ENCODE measurements at regions not wholly inside any gene's neighbourhood (a gene's known extent, or its start where the extent isn't known, plus 50 kb on each side); places are given as distances from the start of the nearest gene placed in this dataset.
"Not testable (repeated sequence)": the region's sequence is repeated elsewhere in the genome, so short reads cannot be mapped to it uniquely, and the experiment has no call there.

- in situ Hi-C loops (cut with HindIII; ENCODE audit: low pct_unique_long_range_greater_than_20kb, low sequenced_read_pairs) = no loop called here
- no peak for DNase-seq (ENCODE audit: low read depth, low spot score)
Measured at GRCh38 chr1:65630855-65631254, 161.8 kb upstream of the PDE4B start.

DNA sequence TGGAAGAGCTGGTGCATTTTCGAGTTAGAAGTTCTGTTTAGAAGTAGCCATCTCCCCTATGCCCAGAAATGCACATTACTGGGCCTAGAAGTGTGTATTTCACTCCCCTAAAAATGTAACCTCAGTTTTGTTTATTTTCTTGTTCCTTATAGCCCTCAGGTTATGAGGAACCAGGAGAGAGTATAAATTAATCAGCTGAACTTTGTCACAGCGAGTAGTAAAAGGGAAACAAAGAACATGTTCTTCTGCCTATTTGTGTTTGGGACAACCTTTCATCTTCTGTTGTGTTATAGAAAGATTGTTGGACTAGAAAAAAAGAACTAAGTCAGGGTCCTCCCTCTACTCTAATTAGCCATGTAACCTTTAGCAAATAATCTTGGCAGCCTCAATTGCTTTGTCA, 160.5 kb upstream of the PDE4B start:
- DNase-seq (ENCODE audit: low read depth, low spot score) = no peak
- in situ Hi-C loops (cut with HindIII; ENCODE audit: low pct_unique_long_range_greater_than_20kb, low sequenced_read_pairs) = no loop called here

GRCh38 chr1:65640046-65640445, 152.6 kb upstream of the PDE4B start:
- no peak for DNase-seq (ENCODE audit: low read depth, low spot score)
- in situ Hi-C loops (cut with HindIII; ENCODE audit: low pct_unique_long_range_greater_than_20kb, low sequenced_read_pairs) = no loop called here

GRCh38 chr1:65649185-65649584, 143.5 kb upstream of the PDE4B start:
- in situ Hi-C loops (cut with HindIII; ENCODE audit: low pct_unique_long_range_greater_than_20kb, low sequenced_read_pairs); DNase-seq (ENCODE audit: low read depth, low spot score): not testable (repeated sequence)

DNA sequence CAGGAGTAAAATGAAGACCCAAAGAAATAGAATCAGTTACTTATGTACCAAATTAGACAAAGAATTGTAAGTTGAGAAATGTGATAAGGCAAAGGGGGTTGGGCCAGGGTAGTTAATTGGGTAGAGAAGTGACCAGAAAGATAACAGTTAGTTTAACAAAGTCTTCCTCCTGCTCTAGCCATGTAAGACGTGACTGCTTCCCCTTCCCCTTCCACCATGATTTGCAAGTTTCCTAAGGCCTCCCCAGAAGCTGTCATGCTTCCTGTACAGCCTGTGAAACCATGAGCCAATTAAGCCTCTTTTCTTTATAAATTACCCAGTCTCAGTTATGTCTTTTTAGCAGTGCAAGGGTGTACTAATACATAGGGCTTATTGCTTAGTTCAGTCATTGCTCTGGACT, 142.0 kb upstream of the PDE4B start:
- DNase-seq (ENCODE audit: low read depth, low spot score) = no peak
- in situ Hi-C loops (cut with HindIII; ENCODE audit: low pct_unique_long_range_greater_than_20kb, low sequenced_read_pairs) = no loop called here

GRCh38 chr1:65654526-65654925, 138.2 kb upstream of the PDE4B start:
- in situ Hi-C loops (cut with HindIII; ENCODE audit: low pct_unique_long_range_greater_than_20kb, low sequenced_read_pairs); DNase-seq (ENCODE audit: low read depth, low spot score): not testable (repeated sequence)

- in situ Hi-C loops (cut with HindIII; ENCODE audit: low pct_unique_long_range_greater_than_20kb, low sequenced_read_pairs); DNase-seq (ENCODE audit: low read depth, low spot score): not testable (repeated sequence)
Measured at GRCh38 chr1:65657609-65658008, 135.1 kb upstream of the PDE4B start.

DNA sequence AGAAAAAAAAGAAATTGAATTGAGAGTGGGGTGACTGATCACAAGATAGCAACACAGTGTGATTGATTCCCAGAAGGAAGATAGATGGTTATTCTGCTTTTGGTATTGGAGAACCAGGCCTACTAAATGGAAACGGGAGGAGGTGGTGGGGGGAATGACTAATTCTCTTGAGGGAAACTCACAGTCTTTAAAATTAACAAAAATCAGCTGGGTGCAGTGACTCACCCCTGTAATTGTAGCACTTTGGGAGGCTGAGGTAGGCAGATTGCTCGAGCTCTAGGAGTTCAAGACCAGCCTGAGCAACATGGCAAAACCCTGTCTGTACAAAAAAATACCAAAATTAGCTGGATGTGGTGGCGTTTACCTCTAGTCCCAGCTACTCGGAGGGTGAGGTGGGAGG, 134.6 kb upstream of the PDE4B start:
- no peak for DNase-seq (ENCODE audit: low read depth, low spot score)
- in situ Hi-C loops (cut with HindIII; ENCODE audit: low pct_unique_long_range_greater_than_20kb, low sequenced_read_pairs) = no loop called here

GRCh38 chr1:65668368-65668767, 124.3 kb upstream of the PDE4B start:
- in situ Hi-C loops (cut with HindIII; ENCODE audit: low pct_unique_long_range_greater_than_20kb, low sequenced_read_pairs) = no loop called here
- no peak for DNase-seq (ENCODE audit: low read depth, low spot score)

- no peak for DNase-seq (ENCODE audit: low read depth, low spot score)
- in situ Hi-C loops (cut with HindIII; ENCODE audit: low pct_unique_long_range_greater_than_20kb, low sequenced_read_pairs) = no loop called here
Measured at GRCh38 chr1:65670518-65670917, 122.2 kb upstream of the PDE4B start.

DNA sequence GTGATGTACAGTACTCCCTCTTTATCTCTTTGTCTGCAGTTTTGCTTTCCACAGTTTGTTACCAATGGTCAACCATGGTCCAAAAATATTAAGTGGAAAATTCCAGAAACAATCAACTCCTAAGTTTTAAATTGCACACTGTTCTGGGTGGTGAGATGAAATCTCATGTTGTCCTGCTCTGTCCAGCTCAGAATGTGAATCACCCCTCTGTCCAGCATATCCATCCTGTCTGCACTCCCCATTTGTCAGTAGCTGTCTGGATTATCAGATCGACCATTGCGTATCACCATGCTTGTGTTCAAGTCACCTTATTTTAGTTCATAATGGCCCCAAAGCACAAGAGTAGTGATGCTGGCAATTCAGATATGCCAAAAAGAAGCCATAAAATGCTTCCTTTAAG, 118.2 kb upstream of the PDE4B start:
- in situ Hi-C loops (cut with HindIII; ENCODE audit: low pct_unique_long_range_greater_than_20kb, low sequenced_read_pairs) = no loop called here
- DNase-seq (ENCODE audit: low read depth, low spot score) = no peak

- DNase-seq (ENCODE audit: low read depth, low spot score) = no peak
- in situ Hi-C loops (cut with HindIII; ENCODE audit: low pct_unique_long_range_greater_than_20kb, low sequenced_read_pairs) = no loop called here
Measured at GRCh38 chr1:65679773-65680172, 112.9 kb upstream of the PDE4B start.

- DNase-seq (ENCODE audit: low read depth, low spot score) = no peak
- in situ Hi-C loops (cut with HindIII; ENCODE audit: low pct_unique_long_range_greater_than_20kb, low sequenced_read_pairs) = no loop called here
Measured at GRCh38 chr1:65681096-65681495, 111.6 kb upstream of the PDE4B start.

DNA sequence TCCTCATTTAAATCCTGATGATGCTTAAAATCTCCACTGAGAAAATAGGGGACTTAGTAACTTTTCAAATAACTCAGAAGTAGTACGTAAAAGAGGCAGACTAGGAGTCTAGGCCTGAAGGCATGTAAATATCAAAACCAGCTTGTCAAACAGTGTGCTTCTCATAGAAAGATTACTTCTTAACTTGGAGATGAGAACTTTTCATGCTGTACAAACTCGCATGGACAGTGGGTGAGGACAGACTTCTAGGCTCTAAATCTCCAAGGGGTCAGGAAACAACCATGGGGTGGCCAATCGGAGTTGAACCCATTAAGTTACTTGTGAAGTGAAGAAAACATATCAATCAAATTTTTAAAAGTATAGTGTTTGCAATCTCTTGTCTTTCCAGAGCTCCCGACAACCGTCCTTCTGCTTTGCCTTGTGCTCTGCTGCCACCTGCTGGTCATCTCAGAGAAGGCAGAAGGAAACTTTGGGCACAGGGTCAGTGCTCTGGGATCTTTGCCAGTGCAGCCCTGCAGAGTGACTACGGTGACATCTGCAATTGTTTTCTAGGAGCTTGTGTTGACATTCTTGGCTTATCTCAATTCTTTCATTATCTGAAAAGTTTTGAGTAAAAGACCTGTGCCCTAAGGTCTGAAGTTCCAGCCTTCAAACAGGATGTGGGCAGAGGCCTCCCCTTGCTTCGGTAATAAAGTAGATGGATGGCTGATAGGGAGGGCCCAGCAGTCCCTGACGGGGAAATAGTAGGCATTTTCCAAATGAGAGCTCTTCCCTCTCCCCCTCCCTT, 105.1 kb upstream of the PDE4B start:
- in situ Hi-C loops (cut with HindIII; ENCODE audit: low pct_unique_long_range_greater_than_20kb, low sequenced_read_pairs) = no loop called here
- DNase-seq (ENCODE audit: low read depth, low spot score) = peak; percentile 67

- in situ Hi-C loops (cut with HindIII; ENCODE audit: low pct_unique_long_range_greater_than_20kb, low sequenced_read_pairs) = no loop called here
- DNase-seq (ENCODE audit: low read depth, low spot score) = no peak
Measured at GRCh38 chr1:65688215-65688566, 104.5 kb upstream of the PDE4B start.

- DNase-seq (ENCODE audit: low read depth, low spot score) = no peak
- in situ Hi-C loops (cut with HindIII; ENCODE audit: low pct_unique_long_range_greater_than_20kb, low sequenced_read_pairs) = no loop called here
Measured at GRCh38 chr1:65688848-65689247, 103.8 kb upstream of the PDE4B start.

DNA sequence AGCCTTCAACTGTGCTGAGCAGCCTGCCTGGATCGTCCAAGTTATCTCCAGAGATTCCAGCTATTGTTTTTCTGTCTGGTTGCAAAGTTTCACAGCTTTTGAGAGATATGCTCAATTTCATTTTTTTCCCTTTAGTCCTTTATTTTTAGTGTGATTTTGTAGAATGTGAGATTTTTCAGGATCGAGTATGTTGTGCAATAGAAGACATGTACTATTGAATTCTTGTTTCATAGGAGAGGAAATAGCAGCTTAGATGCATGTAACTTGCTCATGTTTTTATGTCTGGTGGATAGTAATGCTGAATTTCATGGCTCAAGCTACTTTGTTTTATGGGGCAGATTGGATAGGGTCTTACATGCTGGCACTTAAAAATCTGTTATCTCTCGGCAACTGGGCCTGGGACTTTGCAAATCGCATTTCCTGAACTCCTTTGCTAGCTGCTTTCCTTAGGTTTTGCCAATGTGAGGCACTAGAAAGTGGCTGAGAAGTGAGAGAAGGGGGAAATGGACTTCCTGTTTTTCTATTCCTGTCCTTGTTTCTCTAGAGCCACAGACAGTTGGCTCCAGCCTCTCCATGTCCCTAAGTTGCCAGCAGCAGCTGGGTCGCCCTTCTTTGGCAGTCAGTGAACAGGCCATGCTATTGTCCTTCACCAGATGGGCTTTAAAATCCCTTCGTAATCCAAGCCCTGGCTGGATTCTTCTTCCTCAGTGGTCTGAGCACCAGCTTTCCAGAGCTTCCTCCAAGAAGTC, 101.4 kb upstream of the PDE4B start:
- in situ Hi-C loops (cut with HindIII; ENCODE audit: low pct_unique_long_range_greater_than_20kb, low sequenced_read_pairs) = no loop called here
- no peak for DNase-seq (ENCODE audit: low read depth, low spot score)

- in situ Hi-C loops (cut with HindIII; ENCODE audit: low pct_unique_long_range_greater_than_20kb, low sequenced_read_pairs) = no loop called here
- no peak for DNase-seq (ENCODE audit: low read depth, low spot score)
Measured at GRCh38 chr1:65691972-65692371, 100.7 kb upstream of the PDE4B start.

GRCh38 chr1:65694126-65694525, 98.6 kb upstream of the PDE4B start:
- DNase-seq (ENCODE audit: low read depth, low spot score) = no peak
- in situ Hi-C loops (cut with HindIII; ENCODE audit: low pct_unique_long_range_greater_than_20kb, low sequenced_read_pairs) = no loop called here

All from SK-MEL-5 (cell line).